ENCODE measurements at regions not wholly inside any gene's neighbourhood (a gene's known extent, or its start where the extent isn't known, plus 50 kb on each side); places are given as distances from the start of the nearest gene placed in this dataset.

- no peak for TF ChIP-seq RAD21 (IDR thresholded peaks at IDR 0.05; ENCODE audit: low read length)
- TF ChIP-seq CTCF (conservative IDR thresholded peaks at IDR 0.05; ENCODE audit: low read depth, low read length): no peak
- TF ChIP-seq POLR2A (IDR thresholded peaks at IDR 0.05; ENCODE audit: low read depth, low read length): no peak
- no peak for TF ChIP-seq ELK1 (IDR thresholded peaks at IDR 0.05; ENCODE audit: borderline replicate concordance, low read depth, low read length)
- TF ChIP-seq USF2 (IDR thresholded peaks at IDR 0.05; ENCODE audit: low read depth, low read length): no peak
- TF ChIP-seq RFX5 (IDR thresholded peaks at IDR 0.05; ENCODE audit: low read depth, low read length): no peak
- TF ChIP-seq CHD1 (IDR thresholded peaks at IDR 0.05; ENCODE audit: low read depth, low read length): no peak
- TF ChIP-seq MAZ (IDR thresholded peaks at IDR 0.05; ENCODE audit: borderline replicate concordance, low read depth, low read length): no peak
- TF ChIP-seq CEBPB (IDR thresholded peaks at IDR 0.05; ENCODE audit: low read depth, low read length): no peak
- no peak for TF ChIP-seq SMC3 (IDR thresholded peaks at IDR 0.05; ENCODE audit: low read depth, low read length)
- TF ChIP-seq BHLHE40 (IDR thresholded peaks at IDR 0.05; ENCODE audit: low read depth, low read length): no peak
- TF ChIP-seq MAFK (IDR thresholded peaks at IDR 0.05; ENCODE audit: low read depth, low read length): no peak
Observed at GRCh38 chr10:35722636-35723035, 80.5 kb upstream of the FZD8 start.

Data from IMR-90 (cell line).